K562 (cell line): ENCODE measurements at regions not wholly inside any gene's neighbourhood (a gene's known extent, or its start where the extent isn't known, plus 50 kb on each side); places are given as distances from the start of the nearest gene placed in this dataset.

ENCODE experiments used
- ATAC-seq: fragments of 200-7000 bp; cut with Tn5 transposase; 3 replicates; pipeline ENCODE4 v1.9.1; 2020; ENCODE audit warnings: moderate library complexity
- BruUV-seq: library from RNA; stranded (reverse); fragments of 400-500 nt; replicated peaks from 2 replicates; lab custom pipeline; 2021; lab: Mats Ljungman, UMichigan
- CTCF ChIA-PET: fragments of 300-600 bp; formaldehyde crosslinking; extraction: SDS; loops from one replicate; lab custom pipeline; 2021; ENCODE audit warnings: low intra/inter-chr PET ratio; lab: Yijun Ruan, JAX
- POLR2A ChIA-PET: fragments of 300-600, 350-650 bp; sonication (Branson Sonifier 250); formaldehyde crosslinking; extraction: SDS; loops from one replicate; lab custom pipeline; 2021; ENCODE audit warnings: antibody characterized with exemption, inconsistent platforms; lab: Yijun Ruan, JAX
- DNase-seq, 4 experiments: peaks; one replicate each; pipeline versions ENCODE4 v3.0.0 to v3.0.0-alpha.2; 2011 to 2018; ENCODE audit warnings: low spot score in 3 of 4, mixed read lengths in 3 of 4; ENCODE audit errors: extremely low read depth in 1 of 4
- FAIRE-seq: peaks from 2 replicates; lab custom pipeline; 2011; peaks lifted over from hg19 to GRCh38; lab: Jason Lieb, UNC
- H2AFZ ChIP-seq: 2 replicates; pipeline ENCODE4 v1.6.0; 2011; ENCODE audit warnings: low read depth, low read length, control low read depth, inconsistent platforms
- H3K27ac ChIP-seq: fragments of 200-600 bp; 3 replicates; pipeline ENCODE4 v1.8.0; 2011; ENCODE audit warnings: low read depth, mild to moderate bottlenecking, control low read depth, inconsistent platforms, low read length, moderate library complexity, mixed read lengths; ENCODE audit errors: extremely low read depth
- H3K27me3 ChIP-seq, 2 experiments: fragments of 300-600 bp in 1 of 2; 2 replicates in 1 of 2; 3 replicates in 1 of 2; pipeline versions ENCODE4 v1.6.0 to v1.8.0; 2011; ENCODE audit warnings: inconsistent platforms in 2 of 2, low read length in 2 of 2, mild to moderate bottlenecking in 1 of 2, mixed read lengths in 1 of 2, moderate library complexity in 1 of 2; ENCODE audit not compliant: control insufficient read depth in 2 of 2, insufficient read depth in 2 of 2
- H3K36me3 ChIP-seq: fragments of 300-600 bp; 3 replicates; pipeline ENCODE4 v1.8.0; 2011; ENCODE audit warnings: mild to moderate bottlenecking, low read length, inconsistent platforms; ENCODE audit not compliant: control insufficient read depth, insufficient read depth
- H3K4me1 ChIP-seq, 2 experiments: fragments of 200-600 bp in 1 of 2; replicated peaks in 1 of 2; 2 replicates in 1 of 2; 3 replicates in 1 of 2; pipeline versions ENCODE4 v1.5.1 to v1.8.0; 2011; ENCODE audit warnings: inconsistent platforms in 2 of 2, low read length in 2 of 2, mild to moderate bottlenecking in 1 of 2, mixed read lengths in 1 of 2, moderate library complexity in 1 of 2; ENCODE audit not compliant: control insufficient read depth in 2 of 2, insufficient read depth in 2 of 2
- H3K4me2 ChIP-seq: 2 replicates; pipeline ENCODE4 v1.6.1; 2011; ENCODE audit warnings: low read length, control low read depth, inconsistent platforms, mixed read lengths; ENCODE audit not compliant: insufficient read depth
- H3K4me3 ChIP-seq: fragments of 200-600 bp; sonication (generic), shearing (Covaris generic); 2 replicates; pipeline ENCODE4 v1.5.1; 2016; ENCODE audit warnings: control low read depth, inconsistent platforms
- H3K79me2 ChIP-seq: fragments of 200-600 bp; 3 replicates; pipeline ENCODE4 v1.8.0; 2011; ENCODE audit warnings: low read length, inconsistent platforms; ENCODE audit not compliant: control insufficient read depth, insufficient read depth
- H3K9ac ChIP-seq, 2 experiments: 2 replicates each; pipeline versions ENCODE4 v1.6.0 to v1.6.1; 2011; ENCODE audit warnings: low read depth in 2 of 2, low read length in 2 of 2, control low read depth in 1 of 2, inconsistent platforms in 1 of 2, mild to moderate bottlenecking in 1 of 2, mixed read lengths in 1 of 2; ENCODE audit not compliant: insufficient read depth in 1 of 2
- H3K9me1 ChIP-seq: one replicate; pipeline ENCODE4 v1.6.0; 2011; ENCODE audit warnings: inconsistent platforms, mild to moderate bottlenecking, low read length, moderate library complexity; ENCODE audit not compliant: control insufficient read depth, insufficient read depth
- H3K9me3 ChIP-seq: replicated peaks from 2 replicates; pipeline ENCODE4 v1.5.1; 2011; ENCODE audit warnings: low read depth, low read length, inconsistent platforms; ENCODE audit not compliant: control insufficient read depth, insufficient read depth
- H4K20me1 ChIP-seq: replicated peaks from 2 replicates; pipeline ENCODE4 v1.6.1; 2011; ENCODE audit warnings: low read length, inconsistent platforms, mixed read lengths; ENCODE audit not compliant: control insufficient read depth, insufficient read depth
- SRSF9 ChIP-seq: fragments of 200-400 bp; formaldehyde crosslinking; IDR thresholded peaks from 2 replicates; pipeline ENCODE4 v1.6.1; 2017; ENCODE audit warnings: low read depth, low read length, borderline replicate concordance
- TCF7L2 ChIP-seq: fragments of 150-350 bp; IDR thresholded peaks from 2 replicates; pipeline ENCODE4 v1.6.1; 2016; ENCODE audit warnings: low read depth, mild to moderate bottlenecking, low read length, moderate library complexity
- TOE1 ChIP-seq, 2 experiments: fragments of 450-650 bp in 1 of 2; sonication (generic) in 1 of 2; formaldehyde crosslinking in 1 of 2; IDR thresholded peaks; 2 replicates each; pipeline versions ENCODE4 v1.7.1 to v1.8.0; 2016 to 2022; ENCODE audit warnings: borderline replicate concordance in 2 of 2, mild to moderate bottlenecking in 2 of 2, antibody characterized with exemption in 1 of 2, inconsistent platforms in 1 of 2, low read depth in 1 of 2, missing genetic modification reagents in 1 of 2, moderate library complexity in 1 of 2
- ZNF778 ChIP-seq: fragments of 450-650 bp; formaldehyde crosslinking; IDR thresholded peaks from 2 replicates; pipeline ENCODE4 v1.4.0; 2020; ENCODE audit warnings: mild to moderate bottlenecking, moderate library complexity
- WGBS: fragments of 100-300 bp; shearing (Covaris generic); methylation state at CpG from one replicate; pipeline ENCODE4 v1.1.6; 2016; ENCODE audit warnings: low coverage, mixed read lengths; ENCODE audit not compliant: insufficient coverage; ENCODE audit errors: missing lambda C conversion rate; 5-methylcytosine and 5-hydroxymethylcytosine counted together
- in situ Hi-C: fragments of 300-500 bp; cut with MboI; formaldehyde crosslinking; loops from 4 replicates; pipeline ENCODE4 v1.15.0; 2018; ENCODE audit warnings: inconsistent platforms, mixed read lengths
- intact Hi-C: fragments of 100-400 bp; cut with micrococcal nuclease; formaldehyde crosslinking; loops from 2 replicates; pipeline ENCODE4 v1.14.2; 2022
- TF ChIP-seq, protein P1 (sequence below): fragments of 250-450 bp; sonication (Bioruptor Pico); IDR thresholded peaks from 2 replicates; pipeline ENCODE4 v1.5.0; 2021

GRCh38 chr4:18479825-18480224 lies 458.3 kb upstream of the LCORL start:
- DNase-seq (no peak), ATAC-seq (no peak)
- no peak overlapping the region for H2AFZ ChIP-seq
- no peaks in the 10 kb centered on the region for H3K79me2 ChIP-seq
- no peaks in the 10 kb centered on the region for H3K27me3 ChIP-seq
- H3K4me1 ChIP-seq = no peaks in the 10 kb centered on the region
- H3K4me3 ChIP-seq = no peak overlapping the region
- H3K27ac ChIP-seq = no peak overlapping the region
- no peaks in the 10 kb centered on the region; the same call in 1 of the 2 replicates for H3K9me3 ChIP-seq
- CTCF ChIA-PET = no interaction called here
- no peaks in the 10 kb centered on the region for H3K9me1 ChIP-seq
- intact Hi-C loops = no loop called here
- TF ChIP-seq SRSF9 (no peak), TOE1 (IDR thresholded peaks at IDR 0.05; ENCODE audit: borderline replicate concordance) (no peak), TOE1 (CRISPR knock-in tag; IDR thresholded peaks at IDR 0.05; ENCODE audit: borderline replicate concordance, low read depth) (no peak), ZNF778 (CRISPR knock-in tag) (no peak), TCF7L2 (no peak)
- TF ChIP-seq, protein P1, sequence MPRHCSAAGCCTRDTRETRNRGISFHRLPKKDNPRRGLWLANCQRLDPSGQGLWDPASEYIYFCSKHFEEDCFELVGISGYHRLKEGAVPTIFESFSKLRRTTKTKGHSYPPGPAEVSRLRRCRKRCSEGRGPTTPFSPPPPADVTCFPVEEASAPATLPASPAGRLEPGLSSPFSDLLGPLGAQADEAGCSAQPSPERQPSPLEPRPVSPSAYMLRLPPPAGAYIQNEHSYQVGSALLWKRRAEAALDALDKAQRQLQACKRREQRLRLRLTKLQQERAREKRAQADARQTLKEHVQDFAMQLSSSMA (CRISPR knock-in tag) = no peak
- TF ChIP-seq, all 486 proteins: peak for 0
- no peak overlapping the region for H3K9ac ChIP-seq
- H4K20me1 ChIP-seq = no peaks in the 10 kb centered on the region
- in situ Hi-C loops = no loop called here
- BruUV-seq = no TSS peak
- WGBS = 0% methylated on average over 3 of the region's 3 CpGs
- FAIRE-seq = no peak
- no peaks in the 10 kb centered on the region for H3K36me3 ChIP-seq
- POLR2A ChIA-PET = no interaction called here
- no peak overlapping the region for H3K4me2 ChIP-seq
